Aorta (tissue), 5 donors: ENCODE measurements at regions not wholly inside any gene's neighbourhood (a gene's known extent, or its start where the extent isn't known, plus 50 kb on each side); places are given as distances from the start of the nearest gene placed in this dataset.

Experiments used
- ATAC-seq: fragments of 200-7000 bp; cut with Tn5 transposase; one replicate; pipeline ENCODE4 v1.9.1; 2022; ENCODE audit warnings: moderate library complexity; ENCODE audit not compliant: low FRiP score
- DNase-seq, 2 donors: peaks; one replicate each; pipeline ENCODE4 v3.0.0-alpha.2; 2020
- H3K27ac ChIP-seq, 2 donors: one replicate each; pipeline ENCODE4 v1.5.1; 2013; ENCODE audit warnings: low read length in 2 of 2, mild to moderate bottlenecking in 2 of 2, moderate library complexity in 2 of 2, control low read depth in 1 of 2, inconsistent platforms in 1 of 2, low read depth in 1 of 2
- H3K27me3 ChIP-seq, 2 donors: one replicate each; pipeline ENCODE4 v1.6.1; 2013; ENCODE audit warnings: control low read depth in 1 of 2, low read length in 1 of 2, mild to moderate bottlenecking in 1 of 2, moderate library complexity in 1 of 2; ENCODE audit not compliant: insufficient read depth in 2 of 2, control insufficient read depth in 1 of 2
- H3K36me3 ChIP-seq, 2 donors: one replicate each; pipeline ENCODE4 v1.6.1; 2013; ENCODE audit warnings: control low read depth in 1 of 2, low read length in 1 of 2, mild to moderate bottlenecking in 1 of 2; ENCODE audit not compliant: insufficient read depth in 2 of 2, control insufficient read depth in 1 of 2
- H3K4me1 ChIP-seq, 2 donors: one replicate each; pipeline ENCODE4 v1.6.1; 2013; ENCODE audit warnings: low read length in 2 of 2, control low read depth in 1 of 2, mild to moderate bottlenecking in 1 of 2, moderate library complexity in 1 of 2; ENCODE audit not compliant: insufficient read depth in 2 of 2, control insufficient read depth in 1 of 2
- H3K4me3 ChIP-seq, 2 donors: one replicate each; pipeline ENCODE4 v1.5.1; 2013; ENCODE audit warnings: low read length in 2 of 2, control low read depth in 1 of 2, mild to moderate bottlenecking in 1 of 2
- H3K9me3 ChIP-seq: one replicate; pipeline ENCODE4 v1.6.1; 2013; ENCODE audit warnings: mild to moderate bottlenecking, low read length; ENCODE audit not compliant: control insufficient read depth
- WGBS, 2 donors: extraction: QIAGEN DNeasy Blood & Tissue Kit; methylation state at CpG; one replicate each; pipeline ENCODE4 v1.1.7; 2013; 5-methylcytosine and 5-hydroxymethylcytosine counted together
- intact Hi-C, 2 donors: fragments of 100-400 bp; cut with DNase I; formaldehyde crosslinking; loops; one replicate each; pipeline versions ENCODE4 v1.14.2 to v1.15.0; 2022
- donor health status: healthy with polysubstance abuse.
- donor health status: Bipolar disorder and iron deficiency.
- donor health status: DM: no; HTN: no; CAD: no.
- donor health status: DM: no; HTN: no; CAD: no.
- donor health status: DM: yes; HTN: yes; CAD: no.

DNA sequence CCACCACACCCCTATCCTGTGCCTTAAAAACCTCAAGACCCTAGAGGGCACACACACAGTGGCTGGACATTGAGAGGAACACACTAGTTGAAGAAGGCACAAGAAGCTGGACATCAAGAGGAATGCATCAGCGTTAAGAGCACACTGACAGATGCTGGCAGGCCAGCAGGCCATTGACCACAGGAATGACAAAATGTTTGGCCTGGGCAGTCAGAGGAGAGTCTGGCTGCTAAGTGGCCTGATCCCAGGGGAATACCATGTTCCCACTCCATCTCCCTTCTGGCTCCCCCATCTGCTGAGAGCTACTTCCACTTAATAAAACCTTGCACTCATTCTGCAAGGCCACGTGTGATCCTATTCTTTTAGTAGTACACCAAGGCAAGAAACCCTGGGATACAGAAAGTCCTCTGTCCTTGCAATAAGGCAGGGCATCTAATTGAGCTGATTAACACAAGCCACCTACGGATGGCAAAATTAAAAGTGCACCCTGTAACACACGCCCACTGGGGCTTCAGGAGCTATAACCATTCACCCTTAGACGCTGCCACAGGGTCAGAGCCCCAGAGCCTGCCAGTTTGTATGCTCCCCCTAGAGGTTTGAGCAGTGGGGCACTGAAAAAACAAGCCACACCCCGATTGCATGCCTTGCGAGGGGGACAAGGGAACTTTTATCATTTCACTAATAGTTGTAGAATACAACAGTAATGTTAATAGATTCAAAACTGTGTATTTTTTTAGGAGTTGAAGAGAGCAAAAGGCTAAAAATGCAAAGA lies 1216.1 kb upstream of the NCAM2 start:
- ATAC-seq: no peak

DNA sequence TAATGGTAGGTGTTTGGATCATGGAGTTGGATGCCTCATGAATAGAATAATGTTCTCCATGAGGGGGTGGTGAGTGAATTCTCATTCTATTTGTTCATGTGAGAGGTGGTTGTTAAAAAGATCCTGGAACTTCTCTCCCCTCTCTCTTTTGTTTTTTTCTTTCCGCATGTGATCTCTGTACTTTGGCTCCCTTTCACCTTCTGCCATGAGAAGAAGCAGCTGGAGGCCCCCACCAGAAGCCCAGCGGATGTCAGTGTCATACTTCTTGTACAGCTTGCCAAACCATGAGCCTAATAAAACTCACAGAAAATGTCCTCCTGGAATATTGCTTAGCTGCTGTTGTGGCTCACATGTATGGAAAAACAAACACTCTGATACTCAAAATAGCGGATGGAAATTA lies 1212.3 kb upstream of the NCAM2 start:
- no peaks in the 10 kb centered on the region for H3K27me3 ChIP-seq
- no peaks in the 10 kb centered on the region for H3K9me3 ChIP-seq
- H3K4me3 ChIP-seq: no peak overlapping the region
- ATAC-seq (no peak), DNase-seq (no peak)
- H3K36me3 ChIP-seq: no peaks in the 10 kb centered on the region
- intact Hi-C loops: no loop called here
- WGBS, 2 donors: 72 to 78% methylated on average over 3 of the region's 3 CpGs
- no peak overlapping the region for H3K27ac ChIP-seq
- H3K4me1 ChIP-seq: no peaks in the 10 kb centered on the region

More for the DNA sequence above, 1216.1 kb upstream of the NCAM2 start:
- WGBS, 2 donors: 77 to 81% methylated on average over 7 of the region's 7 CpGs
- no peak overlapping the region for H3K27ac ChIP-seq
- intact Hi-C loops: no loop called here
- no peak overlapping the region for H3K4me3 ChIP-seq
- H3K9me3 ChIP-seq: no peaks in the 10 kb centered on the region
- no peaks in the 10 kb centered on the region for H3K27me3 ChIP-seq
- no peaks in the 10 kb centered on the region for H3K36me3 ChIP-seq
- no peaks in the 10 kb centered on the region for H3K4me1 ChIP-seq
- no peak for DNase-seq

DNA sequence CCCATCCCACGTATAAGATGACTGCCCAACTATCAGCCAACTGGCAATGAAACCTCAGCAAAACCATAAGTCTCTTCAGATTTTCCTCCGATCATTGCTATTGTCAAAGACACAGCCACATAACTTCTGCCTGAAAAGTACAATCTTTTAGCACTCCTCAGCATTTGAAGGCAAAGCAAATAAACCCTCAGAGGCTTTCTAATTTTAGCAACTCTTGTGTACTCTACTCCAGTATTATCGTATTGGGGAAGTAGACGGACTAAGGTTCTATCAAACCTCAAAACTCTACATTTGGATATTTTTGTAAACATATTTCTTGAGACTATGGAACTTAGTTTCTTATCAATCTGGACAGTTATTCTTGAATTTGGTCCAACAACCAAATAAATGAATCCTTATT lies 1206.2 kb upstream of the NCAM2 start:
- DNase-seq: no peak
- WGBS, 2 donors: 13 to 17% methylated on average over 4 of the region's 4 CpGs
- H3K4me3 ChIP-seq: no peak overlapping the region
- no peaks in the 10 kb centered on the region for H3K9me3 ChIP-seq
- no peaks in the 10 kb centered on the region for H3K4me1 ChIP-seq
- no peaks in the 10 kb centered on the region for H3K36me3 ChIP-seq
- intact Hi-C loops: no loop called here
- no peak overlapping the region for H3K27ac ChIP-seq
- H3K27me3 ChIP-seq: no peaks in the 10 kb centered on the region
- ATAC-seq: no peak

DNA sequence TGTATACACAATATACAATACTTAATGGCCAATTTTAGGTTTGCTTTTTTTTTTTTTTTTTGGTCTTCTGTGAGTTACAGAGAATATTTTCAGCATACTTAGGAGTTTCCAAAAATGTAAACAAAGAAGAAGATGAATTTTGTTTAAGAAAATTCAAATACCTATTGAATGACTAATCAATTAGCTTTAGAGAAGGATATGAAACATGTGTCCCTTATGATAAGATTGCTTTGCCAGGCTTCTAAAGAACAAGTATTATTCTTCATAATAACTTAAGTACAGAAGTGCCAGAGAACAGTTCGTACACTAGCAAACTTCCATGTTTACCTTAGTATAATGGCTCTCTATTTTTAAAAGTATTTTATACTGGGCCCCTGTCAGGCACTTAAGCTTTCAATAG lies 1191.0 kb upstream of the NCAM2 start:
- no peaks in the 10 kb centered on the region for H3K36me3 ChIP-seq
- intact Hi-C loops: no loop called here
- H3K4me3 ChIP-seq: no peak overlapping the region
- no peaks in the 10 kb centered on the region for H3K4me1 ChIP-seq
- H3K27me3 ChIP-seq: no peaks in the 10 kb centered on the region
- 6 to 9% methylated on average over 1 of the region's 1 CpG for WGBS, 2 donors
- DNase-seq: no peak
- no peaks in the 10 kb centered on the region for H3K9me3 ChIP-seq
- ATAC-seq: no peak
- H3K27ac ChIP-seq: no peak overlapping the region

DNA sequence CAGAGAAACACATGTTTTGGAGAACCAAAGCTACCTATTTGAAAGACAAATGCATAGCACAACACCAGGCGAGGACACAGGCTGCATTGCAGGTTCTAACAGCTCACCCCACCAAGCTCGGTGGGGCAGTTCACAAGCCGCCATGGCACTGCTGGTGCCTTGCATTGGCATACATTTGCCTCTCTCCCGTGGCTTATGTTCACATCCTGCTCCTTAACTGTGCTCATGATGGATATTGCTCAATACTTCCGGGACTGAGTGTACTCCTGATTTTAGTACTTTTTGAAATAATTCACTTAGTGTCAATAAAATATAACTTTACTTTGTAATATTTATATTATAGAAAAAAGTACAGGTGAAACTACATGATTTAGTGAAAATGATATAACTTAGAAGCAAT lies 1187.4 kb upstream of the NCAM2 start:
- no peak for ATAC-seq
- DNase-seq: no peak
- no peak overlapping the region for H3K4me3 ChIP-seq
- intact Hi-C loops: no loop called here
- H3K27me3 ChIP-seq: no peaks in the 10 kb centered on the region
- no peaks in the 10 kb centered on the region for H3K9me3 ChIP-seq
- H3K36me3 ChIP-seq: no peaks in the 10 kb centered on the region
- H3K27ac ChIP-seq: no peak overlapping the region
- WGBS, 2 donors: 53 to 65% methylated on average over 5 of the region's 5 CpGs
- no peaks in the 10 kb centered on the region for H3K4me1 ChIP-seq

DNA sequence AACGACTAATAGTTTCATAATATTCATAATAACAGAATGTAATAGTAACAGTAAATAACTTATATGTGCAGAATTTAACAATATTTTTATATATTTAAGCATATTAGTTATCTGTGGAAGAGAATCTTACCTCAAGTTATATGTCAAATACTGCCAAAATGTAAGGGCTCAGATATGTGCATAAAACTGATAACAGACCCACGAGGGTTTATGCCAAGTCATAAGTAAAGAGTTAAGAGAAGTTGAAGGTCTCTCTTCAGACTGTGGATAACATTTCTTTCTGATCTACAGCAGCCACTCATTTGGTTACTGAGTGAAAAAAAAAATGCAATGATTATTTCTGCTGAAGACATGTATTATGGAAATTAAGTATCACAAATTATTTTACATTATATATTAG lies 1167.8 kb upstream of the NCAM2 start:
- intact Hi-C loops: no loop called here
- no peak overlapping the region for H3K4me3 ChIP-seq
- no peaks in the 10 kb centered on the region for H3K4me1 ChIP-seq
- H3K36me3 ChIP-seq: no peaks in the 10 kb centered on the region
- no peaks in the 10 kb centered on the region for H3K9me3 ChIP-seq
- no peaks in the 10 kb centered on the region for H3K27me3 ChIP-seq
- no peak for DNase-seq
- H3K27ac ChIP-seq: no peak overlapping the region
- no peak for ATAC-seq
- WGBS, 2 donors: 42% methylated on average over 2 of the region's 2 CpGs

DNA sequence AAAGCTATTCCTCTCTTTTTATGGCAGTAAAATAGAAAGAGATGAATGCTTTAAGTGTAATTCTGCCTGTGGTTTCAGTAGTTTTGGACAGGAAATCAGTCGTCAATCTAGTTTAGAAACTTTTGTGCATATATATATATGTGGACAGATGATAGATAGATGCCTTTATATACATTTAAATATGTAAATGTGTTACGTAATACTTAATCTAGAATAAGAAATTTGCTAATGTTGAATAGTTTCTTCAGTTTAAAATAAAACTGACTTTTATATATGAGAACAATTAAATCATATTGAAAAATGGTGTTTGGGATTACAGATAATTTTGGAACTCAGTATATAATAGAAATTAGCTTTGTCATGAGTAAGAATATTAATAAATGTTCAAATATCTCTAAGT lies 1165.7 kb upstream of the NCAM2 start:
- DNase-seq (no peak), ATAC-seq (no peak)
- Histone ChIP-seq H3K27ac (no peak overlapping the region), H3K9me3 (no peaks in the 10 kb centered on the region), H3K4me1 (no peaks in the 10 kb centered on the region), H3K36me3 (no peaks in the 10 kb centered on the region), H3K4me3 (no peak overlapping the region), H3K27me3 (no peaks in the 10 kb centered on the region)
- intact Hi-C loops: no loop called here
- 67 to 74% methylated on average over 2 of the region's 2 CpGs for WGBS, 2 donors

DNA sequence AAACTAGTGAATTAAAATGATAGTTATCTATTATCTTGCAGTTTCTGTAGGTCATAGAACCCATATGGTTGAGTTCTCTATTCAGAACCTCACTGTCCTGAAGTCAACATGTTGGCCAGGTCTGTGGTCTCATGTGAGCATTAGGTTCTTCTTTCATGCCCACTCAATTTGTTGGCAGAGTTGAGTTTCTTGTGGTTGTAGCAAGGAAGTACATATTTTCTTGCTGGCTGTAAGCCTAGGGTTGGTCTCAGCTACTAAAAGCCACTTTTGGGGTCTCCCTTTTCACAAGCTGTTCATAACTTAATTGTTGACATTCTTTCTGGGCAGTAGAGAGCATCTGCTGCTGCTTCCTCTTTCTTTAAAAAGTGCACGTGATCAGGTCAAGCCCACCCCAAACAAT lies 1165.1 kb upstream of the NCAM2 start:
- no peak overlapping the region for H3K27ac ChIP-seq
- no peaks in the 10 kb centered on the region for H3K4me1 ChIP-seq
- DNase-seq (no peak), ATAC-seq (no peak)
- no peaks in the 10 kb centered on the region for H3K27me3 ChIP-seq
- H3K9me3 ChIP-seq: no peaks in the 10 kb centered on the region
- H3K36me3 ChIP-seq: no peaks in the 10 kb centered on the region
- 17 to 40% methylated on average over 1 of the region's 1 CpG for WGBS, 2 donors
- no peak overlapping the region for H3K4me3 ChIP-seq
- intact Hi-C loops: no loop called here

DNA sequence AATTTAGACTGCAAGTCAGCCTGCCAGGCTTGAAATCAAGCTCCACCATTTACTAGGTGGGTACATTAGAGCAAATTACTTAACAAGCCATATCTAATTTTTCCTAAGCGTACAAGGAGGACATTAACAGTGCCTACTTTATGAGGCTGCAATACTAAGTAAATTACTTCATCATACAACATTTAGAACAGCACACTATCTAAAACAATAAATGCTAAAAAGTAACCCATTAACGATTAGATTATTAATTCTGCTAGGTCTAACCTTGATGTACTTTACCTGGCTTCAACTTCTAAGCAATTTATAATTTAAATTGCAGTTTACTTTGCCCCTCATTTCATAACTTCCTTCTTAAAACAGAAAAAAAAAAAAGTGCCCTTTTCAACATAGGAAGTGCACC lies 1155.6 kb upstream of the NCAM2 start:
- WGBS, 2 donors: 89 to 95% methylated on average over 2 of the region's 2 CpGs
- H3K27me3 ChIP-seq: no peaks in the 10 kb centered on the region
- no peak overlapping the region for H3K4me3 ChIP-seq
- no peaks in the 10 kb centered on the region for H3K4me1 ChIP-seq
- no peaks in the 10 kb centered on the region for H3K9me3 ChIP-seq
- ATAC-seq: no peak
- intact Hi-C loops: no loop called here
- no peaks in the 10 kb centered on the region for H3K36me3 ChIP-seq
- DNase-seq: no peak
- H3K27ac ChIP-seq: no peak overlapping the region
